IMR-90 (cell line): ENCODE measurements at regions not wholly inside any gene's neighbourhood (a gene's known extent, or its start where the extent isn't known, plus 50 kb on each side); places are given as distances from the start of the nearest gene placed in this dataset.
"Not testable (repeated sequence)": the region's sequence is repeated elsewhere in the genome, so short reads cannot be mapped to it uniquely, and the experiment has no call there.

Experiments used
- BHLHE40 ChIP-seq: fragments of 150-350 bp; IDR thresholded peaks from 2 replicates; pipeline ENCODE4 v1.6.1; 2016; ENCODE audit warnings: mild to moderate bottlenecking, low read depth, low read length
- MAFK ChIP-seq: IDR thresholded peaks from 2 replicates; pipeline ENCODE4 v1.6.1; 2012; ENCODE audit warnings: low read depth, low read length, improper control_type of control experiment
- MAZ ChIP-seq: IDR thresholded peaks from 2 replicates; pipeline ENCODE4 v1.6.1; 2012; ENCODE audit warnings: low read depth, mild to moderate bottlenecking, low read length, improper control_type of control experiment, moderate library complexity, borderline replicate concordance
- POLR2A ChIP-seq: IDR thresholded peaks from 2 replicates; pipeline ENCODE4 v1.6.1; 2012; ENCODE audit warnings: mild to moderate bottlenecking, low read depth, low read length
- RCOR1 ChIP-seq: IDR thresholded peaks from 2 replicates; pipeline ENCODE4 v1.6.1; 2012; ENCODE audit warnings: mild to moderate bottlenecking, low read length, improper control_type of control experiment; ENCODE audit not compliant: insufficient replicate concordance
- TF ChIP-seq, protein P1 (sequence below): conservative IDR thresholded peaks from 2 replicates; pipeline ENCODE4 v1.5.1; 2012; ENCODE audit warnings: mild to moderate bottlenecking, low read depth, low read length, improper control_type of control experiment

DNA sequence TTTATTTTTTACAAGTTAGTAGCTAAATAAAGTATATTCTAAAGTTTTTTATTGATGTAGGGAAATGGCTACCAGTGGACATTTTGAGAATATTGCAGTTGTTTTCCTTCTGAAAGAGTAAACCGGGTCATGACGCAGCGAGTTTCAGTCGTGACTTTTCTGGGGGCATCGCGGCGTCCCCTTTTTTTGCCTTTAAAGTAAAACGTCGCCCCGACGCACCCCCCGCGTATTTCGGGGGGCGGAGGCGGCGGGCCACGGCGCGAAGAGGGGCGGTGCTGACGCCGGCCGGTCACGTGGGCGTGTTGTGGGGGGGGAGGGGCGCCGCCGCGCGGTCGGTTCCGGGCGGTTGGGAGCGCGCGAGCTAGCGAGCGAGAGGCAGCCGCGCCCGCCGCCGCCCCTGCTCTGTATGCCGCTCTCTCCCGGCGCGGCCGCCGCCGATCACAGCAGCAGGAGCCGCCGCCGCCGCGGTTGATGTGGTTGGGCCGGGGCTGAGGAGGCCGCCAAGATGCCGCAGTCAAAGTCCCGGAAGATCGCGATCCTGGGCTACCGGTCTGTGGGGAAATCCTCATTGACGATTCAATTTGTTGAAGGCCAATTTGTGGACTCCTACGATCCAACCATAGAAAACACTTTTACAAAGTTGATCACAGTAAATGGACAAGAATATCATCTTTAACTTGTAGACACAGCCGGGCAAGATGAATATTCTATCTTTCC is 57.5 kb downstream of the SYT15B start:
- TF ChIP-seq MAFK, BHLHE40, MAZ, RCOR1, POLR2A: not testable (repeated sequence)
- TF ChIP-seq, protein P1, sequence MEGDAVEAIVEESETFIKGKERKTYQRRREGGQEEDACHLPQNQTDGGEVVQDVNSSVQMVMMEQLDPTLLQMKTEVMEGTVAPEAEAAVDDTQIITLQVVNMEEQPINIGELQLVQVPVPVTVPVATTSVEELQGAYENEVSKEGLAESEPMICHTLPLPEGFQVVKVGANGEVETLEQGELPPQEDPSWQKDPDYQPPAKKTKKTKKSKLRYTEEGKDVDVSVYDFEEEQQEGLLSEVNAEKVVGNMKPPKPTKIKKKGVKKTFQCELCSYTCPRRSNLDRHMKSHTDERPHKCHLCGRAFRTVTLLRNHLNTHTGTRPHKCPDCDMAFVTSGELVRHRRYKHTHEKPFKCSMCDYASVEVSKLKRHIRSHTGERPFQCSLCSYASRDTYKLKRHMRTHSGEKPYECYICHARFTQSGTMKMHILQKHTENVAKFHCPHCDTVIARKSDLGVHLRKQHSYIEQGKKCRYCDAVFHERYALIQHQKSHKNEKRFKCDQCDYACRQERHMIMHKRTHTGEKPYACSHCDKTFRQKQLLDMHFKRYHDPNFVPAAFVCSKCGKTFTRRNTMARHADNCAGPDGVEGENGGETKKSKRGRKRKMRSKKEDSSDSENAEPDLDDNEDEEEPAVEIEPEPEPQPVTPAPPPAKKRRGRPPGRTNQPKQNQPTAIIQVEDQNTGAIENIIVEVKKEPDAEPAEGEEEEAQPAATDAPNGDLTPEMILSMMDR, result not testable (repeated sequence)
